Right cardiac atrium (tissue), 5 donors: ENCODE measurements at regions not wholly inside any gene's neighbourhood (a gene's known extent, or its start where the extent isn't known, plus 50 kb on each side); places are given as distances from the start of the nearest gene placed in this dataset.

Experiments
- ATAC-seq, 2 donors: fragments of 200-7000 bp; cut with Tn5 transposase; one replicate each; pipeline versions ENCODE4 v1.8.0 to v1.9.1; 2020; ENCODE audit warnings: moderate library complexity in 2 of 2, mild to moderate bottlenecking in 1 of 2
- DNase-seq, 3 donors: peaks; one replicate each; pipeline ENCODE4 v3.0.0-alpha.2; 2020
- H3K27ac ChIP-seq: one replicate; pipeline ENCODE4 v1.5.1; 2013; ENCODE audit warnings: mild to moderate bottlenecking, low read length, control low read depth, moderate library complexity
- H3K27me3 ChIP-seq: one replicate; pipeline ENCODE4 v1.6.1; 2013; ENCODE audit not compliant: control insufficient read depth, insufficient read depth
- H3K4me1 ChIP-seq: one replicate; pipeline ENCODE4 v1.6.1; 2013; ENCODE audit warnings: low read length; ENCODE audit not compliant: control insufficient read depth, insufficient read depth
- H3K4me3 ChIP-seq: one replicate; pipeline ENCODE4 v1.5.1; 2013; ENCODE audit warnings: low read length, control low read depth
- H3K9me3 ChIP-seq: one replicate; pipeline ENCODE4 v1.6.1; 2013; ENCODE audit warnings: low read length; ENCODE audit not compliant: control insufficient read depth
- WGBS: extraction: QIAGEN DNeasy Blood & Tissue Kit; methylation state at CpG from one replicate; pipeline ENCODE4 v1.1.7; 2013; 5-methylcytosine and 5-hydroxymethylcytosine counted together
- intact Hi-C, 4 donors: fragments of 100-400 bp; cut with DNase I; formaldehyde crosslinking; loops; one replicate each; pipeline versions ENCODE4 v1.11.0 to v1.14.0; 2022 to 2023
- donor health status: healthy with polysubstance abuse.
- donor health status: DM: no; HTN: yes; CAD: no.
- donor health status: DM: no; HTN: no; CAD: no.
- donor health status: DM: no; HTN: yes; CAD: no; lungs with severe emphysema.
- donor health status: DM: yes; HTN: yes; CAD: no.

DNA sequence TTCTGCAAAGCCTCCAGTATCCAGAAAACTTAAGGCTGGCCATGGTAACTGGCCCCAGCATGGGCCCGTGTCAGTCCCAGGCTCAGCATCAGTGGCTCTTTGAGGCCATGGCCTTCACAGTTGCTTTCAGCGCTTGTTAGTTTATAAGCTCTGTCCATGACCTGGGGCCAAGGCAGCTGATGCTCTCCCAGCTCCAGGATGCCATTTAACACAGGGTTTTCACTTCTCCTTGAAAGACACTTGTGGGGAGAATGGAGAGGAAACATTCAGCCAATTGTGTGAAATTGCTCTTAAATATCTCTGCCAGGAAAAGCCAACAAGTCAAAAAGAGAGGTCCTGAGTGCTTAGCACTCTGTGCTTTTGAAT, 321.3 kb downstream of the FOXO1 start:
- no peak for ATAC-seq
- WGBS = 93% methylated on average over 2 of the region's 2 CpGs
- Histone ChIP-seq H3K27me3 (no peaks in the 10 kb centered on the region), H3K27ac (no peak overlapping the region), H3K4me1 (peaks cover 14% of the 10 kb centered on the region), H3K4me3 (no peak overlapping the region), H3K9me3 (no peaks in the 10 kb centered on the region)
- no peak for DNase-seq
- intact Hi-C loops = no loop called here

DNA sequence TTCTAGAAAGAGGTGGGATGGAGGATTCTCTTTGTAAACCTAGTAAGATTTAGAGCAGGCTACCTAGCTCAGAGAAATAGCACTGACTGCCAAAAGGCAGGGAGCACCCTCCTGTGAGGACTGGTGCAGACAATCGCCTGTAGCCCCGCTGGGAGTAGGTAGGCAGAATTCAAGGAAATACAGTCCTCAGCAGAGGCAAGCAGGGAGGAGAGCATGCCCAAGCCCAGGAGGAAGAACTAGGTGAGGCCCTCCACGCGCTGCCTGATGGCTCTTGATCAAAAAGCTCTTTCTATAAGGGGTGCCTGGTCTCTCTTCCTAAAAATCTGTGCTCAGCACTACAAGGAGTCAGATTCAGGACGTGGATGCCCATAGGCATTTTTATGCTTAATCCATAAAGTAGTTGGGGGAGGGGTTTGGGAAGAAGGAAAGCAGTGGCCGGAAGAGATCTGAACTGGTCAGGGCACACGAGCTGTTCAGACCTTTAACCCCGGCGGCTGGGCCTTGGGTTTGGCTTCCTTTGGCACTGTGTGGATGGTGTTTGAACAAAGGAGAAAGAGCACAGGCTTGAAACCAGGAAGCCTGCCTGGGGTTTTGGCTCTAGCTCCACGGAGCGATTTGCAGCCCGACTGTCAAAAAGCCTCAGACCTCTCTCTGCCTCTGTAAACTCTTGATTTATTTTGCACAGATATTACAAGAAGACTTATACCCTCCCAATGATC, 320.6 kb downstream of the FOXO1 start:
- Histone ChIP-seq H3K27ac (no peak overlapping the region), H3K27me3 (no peaks in the 10 kb centered on the region), H3K9me3 (no peaks in the 10 kb centered on the region), H3K4me1 (peaks cover 12% of the 10 kb centered on the region), H3K4me3 (no peak overlapping the region)
- ATAC-seq (peak; percentile 73 to 88), DNase-seq (peak; percentile 44 to 72 (median 66))
- intact Hi-C loops = no loop called here
- 60% methylated on average over 12 of the region's 12 CpGs for WGBS

DNA sequence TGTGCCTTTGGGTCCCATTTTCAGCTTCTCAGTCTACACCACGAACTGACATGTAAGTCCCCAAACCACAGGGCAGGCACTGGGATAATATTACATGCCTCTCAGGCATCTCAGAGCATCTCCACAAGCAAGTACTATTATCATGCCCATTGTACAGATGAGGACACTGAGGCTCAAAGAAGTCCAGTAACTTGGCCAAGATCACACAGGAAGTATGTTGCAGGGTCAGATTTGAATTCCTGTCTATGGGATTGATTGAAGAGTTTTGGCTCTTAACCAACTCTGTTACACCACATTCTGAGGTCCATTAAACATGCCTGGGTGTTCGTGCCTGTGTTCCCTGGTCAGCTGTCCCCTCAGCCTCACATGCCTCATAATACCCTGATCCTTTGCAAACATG, 319.8 kb downstream of the FOXO1 start:
- Histone ChIP-seq H3K9me3 (no peaks in the 10 kb centered on the region), H3K27me3 (no peaks in the 10 kb centered on the region), H3K4me1 (peaks cover 19% of the 10 kb centered on the region), H3K4me3 (no peak overlapping the region), H3K27ac (no peak overlapping the region)
- DNase-seq (no peak), ATAC-seq (no peak)
- intact Hi-C loops = no loop called here
- WGBS = 92% methylated on average over 2 of the region's 2 CpGs

DNA sequence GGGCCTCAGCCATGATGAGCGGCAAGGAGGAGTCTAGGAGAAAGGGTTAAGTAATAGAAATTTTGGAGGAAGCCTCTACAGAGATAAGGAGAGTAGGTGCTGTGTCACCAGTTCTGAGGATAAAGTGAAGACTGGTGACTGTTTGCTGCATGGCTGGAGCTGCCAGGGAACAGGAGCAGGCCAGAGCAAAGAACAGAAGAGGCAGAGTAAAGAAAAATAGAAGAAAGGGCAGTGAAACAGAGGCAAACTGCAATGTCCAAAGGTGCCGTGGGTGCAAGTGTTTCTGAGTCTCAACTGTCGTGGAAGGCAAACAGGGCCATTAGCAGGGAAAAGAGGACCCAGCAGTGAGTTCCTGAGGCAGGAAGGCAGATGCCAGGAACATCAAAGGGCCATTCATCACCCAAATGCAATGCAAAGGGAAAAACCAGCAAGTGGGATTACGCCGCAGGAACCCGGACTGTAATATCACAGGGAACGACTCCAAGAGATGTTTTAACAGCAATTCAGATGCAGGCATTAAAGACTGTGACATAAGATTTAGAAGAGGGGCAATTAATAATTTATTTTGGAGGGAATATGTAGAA, 318.3 kb downstream of the FOXO1 start:
- Histone ChIP-seq H3K27ac (no peak overlapping the region), H3K27me3 (no peaks in the 10 kb centered on the region), H3K4me1 (peaks cover 28% of the 10 kb centered on the region), H3K9me3 (no peaks in the 10 kb centered on the region), H3K4me3 (no peak overlapping the region)
- ATAC-seq = no peak
- 82% methylated on average over 7 of the region's 7 CpGs for WGBS
- no peak for DNase-seq
- intact Hi-C loops = no loop called here

DNA sequence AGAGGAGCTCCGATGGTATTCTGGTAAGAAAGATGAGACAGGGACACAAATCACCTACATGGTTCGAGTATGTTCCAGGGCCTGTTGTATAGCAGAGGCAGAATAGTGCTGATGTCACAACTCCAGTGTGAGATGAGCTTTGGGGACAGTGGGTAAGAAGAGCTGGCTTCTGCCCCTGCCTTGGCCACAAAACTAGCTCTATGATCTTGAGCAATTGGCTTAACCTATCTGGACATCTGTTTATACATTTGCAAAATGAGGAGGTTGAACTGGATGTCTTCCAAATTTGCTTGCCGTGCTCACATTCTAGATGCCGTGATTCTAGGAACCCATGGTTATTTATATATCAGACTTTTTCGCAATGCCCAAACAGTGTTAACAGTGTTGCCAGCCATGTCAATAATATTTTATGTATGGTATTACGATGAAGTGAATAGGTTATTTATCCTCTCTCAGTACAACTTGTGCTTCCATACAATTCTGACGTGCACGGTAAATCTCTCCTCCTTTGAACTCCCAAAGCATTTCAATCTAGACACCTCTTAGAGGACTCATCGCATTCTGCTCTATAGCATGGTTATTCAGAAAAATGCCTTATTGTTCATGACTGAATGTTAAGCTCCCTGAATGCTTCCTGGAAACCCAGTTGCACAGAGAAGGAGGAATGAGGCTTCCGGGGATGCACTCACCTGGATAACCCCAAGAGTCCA, 316.0 kb downstream of the FOXO1 start:
- Histone ChIP-seq H3K4me3 (no peak overlapping the region), H3K27me3 (no peaks in the 10 kb centered on the region), H3K9me3 (no peaks in the 10 kb centered on the region), H3K4me1 (peaks cover 24% of the 10 kb centered on the region), H3K27ac (no peak overlapping the region)
- WGBS = 78% methylated on average over 10 of the region's 10 CpGs
- intact Hi-C loops = no loop called here
- ATAC-seq = no peak
- no peak for DNase-seq

DNA sequence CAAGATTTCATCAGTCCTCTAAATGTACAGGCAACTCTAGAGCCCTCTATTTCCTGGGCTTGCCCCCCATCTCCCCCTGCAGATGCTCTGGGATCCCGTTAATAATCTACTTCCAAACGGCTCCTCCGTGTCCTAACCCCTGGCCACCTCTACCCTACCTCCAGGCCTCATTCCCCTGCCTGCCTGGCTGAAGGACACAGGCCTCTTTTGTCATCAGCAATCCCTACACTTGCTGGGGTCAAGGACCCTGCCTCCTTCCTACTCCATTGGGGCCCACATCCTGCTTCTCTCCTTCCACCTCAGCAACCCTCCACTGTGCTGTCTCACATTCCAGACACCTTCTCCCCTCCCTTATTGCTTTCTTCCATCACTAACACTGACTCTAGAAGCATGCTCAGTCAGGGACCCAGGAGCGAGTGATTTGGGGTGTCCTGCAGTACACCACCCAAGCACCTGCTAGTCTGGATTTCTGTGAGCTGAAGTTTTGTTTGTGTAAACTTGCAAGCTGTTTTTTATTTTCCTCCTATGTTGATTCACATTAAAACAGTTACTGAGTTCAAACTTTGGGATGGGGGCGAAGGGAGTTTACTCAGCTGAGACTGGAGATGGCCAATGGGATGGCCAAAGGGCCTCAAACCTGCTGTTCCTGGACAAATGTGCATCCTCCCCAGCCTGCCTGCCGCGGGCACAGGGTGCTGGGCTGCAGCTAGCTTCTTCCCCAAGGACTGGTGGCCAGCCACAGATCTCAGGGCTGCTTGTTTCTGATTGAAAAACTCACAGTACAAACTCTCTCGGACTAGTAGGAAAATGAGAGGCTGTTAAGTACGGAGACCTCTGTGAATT, 314.7 kb downstream of the FOXO1 start:
- Histone ChIP-seq H3K27me3 (no peaks in the 10 kb centered on the region), H3K9me3 (no peaks in the 10 kb centered on the region), H3K4me1 (peaks cover 19% of the 10 kb centered on the region), H3K4me3 (no peak overlapping the region), H3K27ac (peak overlapping the region; percentile 61)
- 68% methylated on average over 9 of the region's 9 CpGs for WGBS
- no peak for DNase-seq
- intact Hi-C loops = no loop called here
- ATAC-seq = no peak

DNA sequence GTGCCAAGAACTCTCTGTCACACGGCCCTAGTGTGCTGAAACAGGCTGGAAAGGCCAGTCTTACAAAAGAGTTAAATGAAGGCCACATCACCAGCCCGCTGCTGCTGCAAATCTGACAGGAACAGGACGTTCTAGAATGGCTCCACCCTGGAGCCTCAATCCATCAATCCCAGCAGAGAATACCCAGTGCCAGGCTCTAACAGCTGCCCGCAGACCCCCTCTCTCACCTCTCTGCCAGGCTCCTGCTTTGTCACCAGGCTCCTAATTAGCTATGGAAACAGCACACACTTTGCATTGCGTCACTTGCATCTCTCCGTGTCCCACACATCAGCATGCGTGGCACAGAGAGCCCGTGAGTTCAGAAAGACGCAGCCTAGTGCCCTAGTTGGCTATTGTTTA, 314.1 kb downstream of the FOXO1 start:
- intact Hi-C loops = no loop called here
- H3K4me1 ChIP-seq = peaks cover 19% of the 10 kb centered on the region
- peak in 2 of 3 donors; percentile 74 to 87 for DNase-seq

DNA sequence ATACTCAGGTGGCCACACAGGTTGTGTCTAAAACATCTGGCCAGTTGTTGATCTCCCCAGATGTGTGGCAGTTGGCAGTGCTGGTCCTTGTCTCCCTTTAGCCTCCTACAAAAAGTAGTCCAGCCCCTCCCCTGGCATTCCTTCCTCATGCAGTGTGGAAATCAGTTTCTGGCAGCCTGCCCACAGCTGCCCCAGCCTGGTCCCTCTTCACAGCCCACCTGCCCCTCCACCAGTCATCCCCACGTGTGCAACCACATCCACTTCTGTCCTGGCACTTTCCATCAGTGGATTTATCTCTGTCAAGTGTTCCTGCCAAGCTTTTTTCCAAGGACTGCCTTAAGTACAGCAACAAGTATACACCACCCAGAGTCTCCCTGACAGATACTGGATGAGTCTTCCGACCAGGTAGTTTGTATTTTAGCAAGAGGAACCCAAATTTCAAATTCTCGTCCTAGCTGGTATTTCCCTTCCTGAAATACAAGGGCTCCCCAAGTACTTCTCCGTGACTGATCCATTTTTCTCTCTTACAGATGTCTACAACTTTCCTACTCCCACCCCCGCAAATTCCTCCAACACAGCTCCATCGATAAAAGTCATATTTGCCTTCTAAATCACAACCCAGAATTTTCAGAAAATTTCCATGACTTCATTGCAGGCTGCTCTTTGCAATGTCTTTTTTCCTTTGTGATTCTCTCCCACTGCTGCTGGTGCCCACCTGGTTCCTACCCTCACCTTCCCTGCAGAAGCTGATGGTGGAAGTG, 313.5 kb downstream of the FOXO1 start:
- intact Hi-C loops = no loop called here
- Histone ChIP-seq H3K4me1 (peaks cover 19% of the 10 kb centered on the region), H3K27me3 (no peaks in the 10 kb centered on the region), H3K4me3 (no peak overlapping the region), H3K27ac (peak overlapping the region; percentile 61), H3K9me3 (no peaks in the 10 kb centered on the region)
- DNase-seq (peak; percentile 59 to 71 (median 64)), ATAC-seq (peak; percentile 69 to 75)
- 53% methylated on average over 6 of the region's 6 CpGs for WGBS

More for the DNA sequence above, 314.1 kb downstream of the FOXO1 start:
- peak; percentile 93 for ATAC-seq
- Histone ChIP-seq H3K4me3 (no peak overlapping the region), H3K27me3 (no peaks in the 10 kb centered on the region), H3K27ac (peak overlapping the region; percentile 61), H3K9me3 (no peaks in the 10 kb centered on the region)
- WGBS = 42% methylated on average over 9 of the region's 9 CpGs

DNA sequence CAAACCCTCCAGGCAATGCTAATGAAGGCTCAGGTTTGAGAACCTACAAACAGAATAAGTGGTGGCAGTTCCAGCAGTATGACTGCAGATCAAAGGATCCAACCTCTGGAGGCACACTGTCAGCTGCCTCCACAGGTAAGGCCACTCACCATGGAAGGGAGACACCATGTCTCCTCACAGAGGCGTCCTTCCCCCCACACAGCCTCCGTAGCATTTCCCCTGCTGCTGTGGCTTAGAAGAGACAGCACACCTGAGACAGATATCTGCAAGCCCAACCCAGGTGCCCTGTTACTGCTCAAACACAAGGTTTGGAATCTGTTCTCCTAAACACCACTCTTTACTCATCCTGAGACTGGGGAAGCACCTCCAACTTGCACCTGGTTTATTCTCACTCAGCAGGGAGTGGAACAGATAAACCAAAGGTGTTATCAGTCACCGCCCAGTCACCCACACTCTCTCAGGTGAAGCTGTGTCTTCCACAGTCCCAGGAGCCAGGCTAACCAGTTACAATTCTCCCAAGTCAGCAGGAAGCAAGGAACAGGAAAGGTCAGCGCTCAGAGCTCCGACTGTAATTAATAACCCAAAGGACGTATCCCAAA, 311.2 kb downstream of the FOXO1 start:
- peak in 1 of 3 donors; percentile 16 for DNase-seq
- Histone ChIP-seq H3K4me3 (no peak overlapping the region), H3K9me3 (no peaks in the 10 kb centered on the region), H3K4me1 (peaks cover 17% of the 10 kb centered on the region), H3K27ac (no peak overlapping the region), H3K27me3 (no peaks in the 10 kb centered on the region)
- 89% methylated on average over 6 of the region's 6 CpGs for WGBS
- intact Hi-C loops = no loop called here
- no peak for ATAC-seq

DNA sequence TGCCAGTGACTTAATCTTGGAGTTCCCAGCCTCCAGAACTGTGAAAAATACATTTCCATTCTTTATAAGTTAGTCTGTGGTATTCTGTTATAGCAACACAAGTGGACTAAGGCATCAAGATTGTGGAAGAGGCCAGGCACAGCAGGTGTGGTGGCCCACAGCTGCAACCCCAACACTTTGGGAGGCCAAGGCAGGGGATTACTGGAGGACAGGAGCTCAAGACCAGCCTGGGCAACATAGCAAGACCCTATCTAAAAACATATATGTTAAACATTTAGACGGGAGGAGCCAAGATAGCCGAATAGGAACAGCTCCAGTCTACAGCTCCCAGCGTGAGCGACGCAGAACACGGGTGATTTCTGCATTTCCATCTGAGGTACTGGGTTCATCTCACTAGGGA, 310.4 kb downstream of the FOXO1 start:
- WGBS = 96% methylated on average over 6 of the region's 6 CpGs
- no peak for ATAC-seq
- Histone ChIP-seq H3K9me3 (no peaks in the 10 kb centered on the region), H3K4me1 (peaks cover 14% of the 10 kb centered on the region), H3K27me3 (no peaks in the 10 kb centered on the region), H3K4me3 (no peak overlapping the region), H3K27ac (no peak overlapping the region)
- DNase-seq = no peak
- intact Hi-C loops = no loop called here
